NCI-H1417 treated with DMSO at 0.1 percent for 48 hours (cell line): ENCODE measurements at regions not wholly inside any gene's neighbourhood (a gene's known extent, or its start where the extent isn't known, plus 50 kb on each side); places are given as distances from the start of the nearest gene placed in this dataset.

ENCODE experiments used
- DNase-seq: peaks from one replicate; lab custom pipeline; 2025; lab: John Stamatoyannopoulos, UW

DNA sequence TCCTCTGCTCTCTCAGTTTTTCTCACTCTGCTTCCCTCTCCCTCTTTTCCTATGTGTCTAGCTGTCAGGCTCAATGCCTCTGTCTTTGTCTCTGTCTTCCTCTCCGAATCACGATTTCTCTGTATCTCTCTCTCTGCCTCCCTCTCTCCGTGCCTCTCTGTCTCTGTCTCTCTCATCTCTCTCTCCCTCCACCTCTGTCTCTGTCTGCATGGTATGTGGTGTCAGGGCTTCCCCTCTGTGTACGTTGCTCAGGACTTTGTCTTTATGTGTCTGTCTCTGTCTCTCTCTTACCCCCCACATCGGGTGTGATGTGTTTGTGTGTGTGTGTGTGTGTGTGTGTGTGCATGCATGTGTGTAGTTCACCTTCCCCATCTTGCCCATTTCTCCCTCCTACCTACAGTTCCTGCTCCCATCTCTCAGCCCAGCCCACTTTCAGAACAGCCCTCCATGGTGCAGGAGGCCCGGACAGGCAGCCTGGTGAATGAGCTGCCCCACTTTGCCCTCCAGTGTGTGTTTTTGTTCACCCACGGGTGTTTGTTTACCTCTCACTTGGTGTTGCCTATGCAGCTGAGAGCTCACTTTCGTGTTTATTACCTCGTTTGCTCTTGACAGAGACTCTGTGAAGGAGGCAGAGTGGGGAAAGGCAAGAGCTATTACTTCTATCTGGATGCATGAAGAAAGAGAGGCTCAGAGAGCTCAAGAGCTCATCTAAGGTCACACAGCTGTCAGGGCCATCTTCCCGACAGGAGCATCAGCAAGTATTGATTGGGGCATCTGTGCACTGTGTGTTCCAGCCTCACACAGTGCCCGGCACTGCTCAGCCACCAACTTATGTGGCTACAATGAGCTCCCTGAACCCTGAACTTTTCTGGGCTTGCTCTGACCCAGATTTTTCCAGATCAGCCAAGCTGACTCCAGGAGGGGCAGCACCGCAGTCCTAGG lies 163.5 kb upstream of the ZMIZ1 start:
- DNase-seq, result no peak

DNA sequence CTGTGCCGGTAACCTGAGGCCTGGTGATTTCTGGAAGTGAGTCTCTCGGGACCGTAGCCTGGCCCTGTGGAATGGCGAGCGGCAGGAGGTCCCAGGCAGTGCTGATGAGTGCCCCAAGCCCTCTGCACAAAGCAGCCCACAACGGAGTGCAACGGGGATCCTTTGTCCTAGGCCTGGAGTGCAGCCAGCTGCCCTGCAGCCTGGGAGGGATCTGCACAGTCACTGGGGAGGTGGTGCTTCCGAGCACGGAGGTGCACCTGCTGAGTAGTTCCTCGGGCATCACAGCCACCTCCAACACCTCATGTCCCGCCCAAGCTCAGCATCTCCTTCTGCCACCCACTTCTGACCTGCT lies 162.8 kb upstream of the ZMIZ1 start:
- DNase-seq, result no peak

DNA sequence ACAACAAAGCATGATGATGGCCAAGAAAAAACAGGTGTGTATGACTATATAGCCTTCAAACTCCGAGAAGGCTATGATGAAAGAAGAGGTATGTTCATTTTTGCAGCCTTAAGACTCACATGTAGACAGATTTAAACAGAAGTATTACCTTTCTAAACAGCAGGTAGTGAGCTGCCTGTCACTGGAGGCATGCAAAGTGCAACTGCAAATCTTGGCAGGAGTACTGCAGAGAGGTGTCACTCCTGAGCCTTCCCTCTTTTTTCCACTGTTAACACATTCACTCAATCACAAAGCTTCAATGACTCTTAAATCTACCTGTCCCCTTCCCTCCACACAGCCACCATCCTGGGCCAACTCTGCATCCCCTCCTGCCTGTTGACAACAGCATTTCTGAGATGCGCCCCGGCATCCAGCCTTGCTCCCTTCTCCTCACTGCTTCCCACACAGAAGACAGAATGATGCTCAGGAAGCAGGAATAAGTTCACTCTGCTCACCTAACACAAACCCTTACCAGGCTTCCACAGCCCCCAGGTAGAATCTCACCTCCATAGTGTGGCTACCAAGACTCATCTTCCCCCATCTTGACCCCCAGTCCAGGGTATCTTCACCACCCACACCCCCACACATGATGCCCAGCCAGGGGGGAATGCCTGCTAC lies 161.9 kb upstream of the ZMIZ1 start:
- no peak for DNase-seq

DNA sequence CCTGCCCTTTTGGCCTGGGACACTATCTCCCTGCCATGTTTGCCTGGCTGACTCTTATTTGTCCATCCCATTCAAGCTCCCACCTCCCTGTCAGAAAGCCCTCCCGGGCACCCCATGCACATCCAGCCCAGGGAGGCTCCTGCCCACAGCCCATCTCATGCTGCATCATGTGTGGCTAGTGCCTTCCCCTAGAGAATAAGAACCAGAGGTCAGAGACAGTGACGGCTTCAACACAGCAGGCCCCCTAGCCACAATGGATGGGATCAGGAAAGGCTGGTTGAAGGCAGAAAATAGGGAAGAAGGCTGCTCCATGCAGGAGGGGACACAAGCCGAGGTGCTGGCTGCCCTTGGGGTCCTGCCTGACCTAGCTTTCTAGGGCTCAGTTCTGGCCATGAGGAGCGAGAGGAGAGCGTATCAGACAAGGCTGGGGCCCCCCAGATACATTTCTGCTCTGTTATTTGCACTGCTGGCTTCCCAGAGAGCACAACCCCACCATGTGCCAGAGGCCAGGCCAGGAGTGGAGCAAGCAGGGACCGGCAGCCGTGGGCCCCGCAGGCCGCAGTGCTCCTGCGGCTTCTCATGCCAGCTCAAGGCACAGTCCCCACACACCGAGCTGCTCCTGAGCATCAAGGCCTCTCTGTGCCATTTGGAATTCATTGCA lies 161.1 kb upstream of the ZMIZ1 start:
- no peak for DNase-seq

DNA sequence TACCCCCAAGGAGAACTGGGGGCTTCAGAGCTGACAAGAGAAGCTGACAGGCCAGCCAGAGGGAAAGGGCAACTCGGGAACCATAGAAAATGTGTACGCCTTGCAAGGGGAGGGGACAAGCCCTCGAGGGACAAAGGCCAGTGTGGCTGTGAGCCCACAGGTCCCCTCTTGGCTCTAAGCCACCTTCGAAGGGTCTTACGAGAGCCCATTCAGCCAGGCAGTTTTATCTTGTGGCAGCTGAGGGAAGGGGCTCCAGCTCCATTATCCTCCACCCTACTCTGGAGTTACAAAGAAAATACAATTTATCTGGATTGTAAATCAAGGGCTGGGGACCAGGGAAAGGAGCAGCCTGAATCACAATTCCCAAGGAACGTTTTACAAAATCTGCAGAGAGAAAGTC lies 159.5 kb upstream of the ZMIZ1 start:
- DNase-seq, result no peak

DNA sequence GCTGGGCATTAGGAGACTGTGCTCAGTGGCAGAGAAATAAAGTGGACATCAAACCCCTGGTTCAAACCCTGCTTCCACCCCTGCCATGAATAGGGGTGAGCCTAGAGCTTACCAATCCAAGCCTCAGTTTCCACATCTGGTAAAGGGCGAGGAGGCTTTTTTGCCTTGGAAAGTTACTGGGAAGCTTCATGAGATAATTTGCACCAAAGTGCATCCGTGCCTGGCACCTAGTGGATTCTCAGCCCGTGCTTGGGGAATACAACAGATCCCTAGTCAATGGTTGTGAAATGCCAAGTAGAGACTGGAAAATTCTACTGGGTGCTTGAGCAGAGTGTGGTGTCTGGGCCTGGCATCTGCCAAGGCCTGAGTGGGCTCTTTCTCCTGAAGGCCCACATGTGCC lies 158.7 kb upstream of the ZMIZ1 start:
- no peak for DNase-seq

DNA sequence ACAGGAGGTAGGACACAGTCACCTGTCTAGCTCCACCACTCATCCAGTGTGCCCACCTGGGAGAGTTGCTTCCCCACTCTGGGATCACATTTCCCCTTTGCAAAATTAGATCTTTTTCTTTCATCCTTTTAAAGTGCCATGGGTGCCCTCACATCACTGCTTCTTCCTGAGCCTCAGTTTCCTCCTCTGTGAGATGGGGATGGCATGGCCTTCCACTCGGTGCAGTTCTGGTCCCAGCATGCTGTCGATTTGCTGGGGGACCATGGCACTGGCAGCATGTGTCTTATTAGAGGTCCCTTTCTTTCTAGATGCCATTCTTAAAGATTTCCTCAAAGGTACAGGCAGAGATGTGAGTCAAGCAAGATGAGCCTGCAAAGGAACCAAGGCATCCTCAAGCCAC lies 158.3 kb upstream of the ZMIZ1 start:
- no peak for DNase-seq

DNA sequence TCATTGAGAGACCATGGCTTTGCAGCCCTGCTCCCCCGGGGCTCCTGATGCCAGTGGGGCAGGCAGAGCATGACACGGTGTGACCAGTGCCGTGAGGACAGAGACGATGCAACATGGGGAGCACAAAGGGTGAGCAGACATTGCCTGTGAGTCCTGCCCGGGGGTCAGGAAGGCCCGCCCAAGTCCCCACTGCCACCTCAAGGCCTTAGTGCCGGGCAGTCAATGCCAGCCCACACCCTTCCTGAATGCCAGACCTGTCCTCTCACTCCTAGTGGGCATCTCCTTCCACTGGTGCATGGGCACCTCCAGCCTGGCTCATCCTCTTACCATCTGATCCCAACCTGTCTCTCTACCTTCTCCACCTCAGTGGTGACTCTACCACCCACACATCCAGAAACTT lies 157.9 kb upstream of the ZMIZ1 start:
- DNase-seq, result no peak

DNA sequence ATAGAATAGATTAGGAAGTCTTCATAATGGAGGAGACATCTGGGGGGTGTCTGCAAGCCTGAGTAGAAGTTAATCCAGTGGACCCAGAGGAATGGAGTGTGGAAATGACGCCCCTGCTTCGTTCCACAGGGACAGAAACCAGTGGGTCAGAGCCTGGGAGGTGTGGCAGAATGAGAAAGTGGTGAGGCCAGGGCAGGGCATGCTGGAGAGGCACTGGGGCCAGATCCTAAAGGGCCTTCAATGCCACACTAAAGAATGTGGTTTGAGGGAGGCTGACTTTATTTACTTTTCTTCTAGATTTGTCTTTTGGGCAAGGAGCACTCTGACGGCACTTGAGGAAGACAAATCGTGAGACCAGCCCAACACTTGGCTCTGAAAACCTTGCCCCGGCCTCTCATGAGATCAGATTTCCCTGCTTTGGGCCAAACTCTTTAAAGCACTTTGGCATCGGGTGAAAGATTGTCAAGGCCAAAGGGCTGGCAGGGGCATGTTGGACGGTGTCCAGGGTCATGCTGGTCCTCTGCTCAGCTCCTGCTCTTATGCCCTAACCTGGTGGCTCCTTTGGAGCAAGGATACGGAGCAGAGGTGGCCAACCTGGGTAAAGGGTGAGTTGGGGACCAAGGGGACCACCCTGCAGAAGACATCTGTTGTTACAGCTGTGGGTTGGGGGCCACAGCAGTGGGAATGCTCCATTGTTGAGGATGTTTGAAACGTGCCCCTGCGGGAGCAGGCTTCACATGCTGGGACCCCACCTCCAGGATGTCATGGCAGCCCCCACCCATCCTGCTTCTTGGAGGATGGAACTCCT lies 157.0 kb upstream of the ZMIZ1 start:
- DNase-seq, result no peak

DNA sequence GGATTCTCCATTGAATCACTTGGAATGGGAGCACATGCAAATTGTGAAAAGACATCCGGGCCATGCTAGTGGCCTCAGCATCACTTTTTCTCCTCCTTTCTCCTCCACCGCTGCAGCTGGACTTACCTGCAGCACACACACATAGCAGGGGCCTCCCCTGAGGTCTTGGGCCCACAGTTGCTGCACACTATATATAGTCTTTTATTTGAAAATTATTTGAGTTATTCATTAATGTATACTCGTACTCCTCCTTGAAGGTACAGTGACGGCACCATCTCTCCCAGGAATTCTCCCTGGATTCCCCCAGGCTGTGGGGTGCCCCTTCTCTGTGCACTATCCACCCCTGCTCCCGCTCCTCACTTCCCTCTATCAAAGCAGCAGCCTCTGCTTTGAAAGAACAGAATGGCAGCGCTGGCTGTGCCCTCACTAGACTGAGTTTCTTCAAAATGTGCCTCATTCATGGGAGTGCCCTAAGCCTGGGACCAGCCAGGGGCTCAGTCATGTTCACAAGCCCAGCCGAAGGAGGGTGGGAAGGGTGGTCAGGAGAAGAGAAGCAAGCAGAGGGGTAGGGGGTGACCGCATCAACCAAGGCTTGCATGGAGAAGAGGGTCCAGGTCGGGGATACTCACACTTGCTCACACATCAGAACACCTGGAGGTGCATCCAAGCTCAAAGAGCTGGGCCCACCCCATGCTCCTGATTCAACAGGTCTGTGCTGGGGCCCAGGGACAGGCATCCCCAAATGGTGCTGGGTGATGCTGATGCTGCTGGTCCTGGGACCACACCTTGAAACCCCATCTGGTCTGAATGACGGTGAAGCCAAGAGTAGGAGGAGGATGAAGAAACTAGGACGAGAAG lies 156.2 kb upstream of the ZMIZ1 start:
- no peak for DNase-seq

DNA sequence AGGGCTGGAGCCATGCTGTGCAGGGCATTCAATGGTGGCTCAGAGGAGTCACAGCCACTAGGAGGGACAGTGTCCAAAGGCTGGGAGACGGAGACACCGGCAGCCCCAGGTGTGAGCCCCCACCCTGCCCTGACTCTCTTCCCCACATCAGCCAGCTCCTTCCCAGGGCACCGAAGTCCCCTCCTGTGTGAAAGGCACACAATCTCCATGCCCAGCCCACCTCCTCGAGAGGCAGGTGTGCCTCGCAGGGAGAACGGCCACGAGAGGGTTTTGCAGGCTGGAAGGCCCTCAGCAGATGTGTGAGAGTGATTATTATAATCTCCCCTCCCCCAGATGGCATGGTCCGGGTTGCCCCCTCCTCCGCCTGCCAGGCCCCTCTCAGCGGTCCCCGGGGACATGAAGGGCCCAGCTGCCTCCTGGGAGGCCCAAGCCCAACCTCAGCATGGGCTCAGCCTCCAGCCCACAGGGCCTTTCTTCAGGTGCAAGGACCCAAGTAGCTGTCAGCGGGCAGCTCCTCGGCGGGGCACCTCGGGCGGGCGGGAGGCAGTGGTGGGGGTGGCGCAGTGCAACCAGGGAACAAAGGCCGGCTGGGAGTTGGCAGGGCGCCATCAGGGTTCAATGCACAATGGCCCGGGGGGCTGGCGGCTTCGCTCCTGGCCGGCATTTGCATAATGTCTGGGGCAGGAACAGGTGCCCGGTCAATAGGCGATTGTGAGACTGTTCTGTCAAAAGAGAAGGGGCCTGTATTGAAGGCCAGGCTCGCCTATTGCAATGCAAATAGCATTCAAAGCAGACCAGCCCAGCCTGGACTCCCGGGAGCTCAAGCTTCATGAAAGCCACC lies 155.3 kb upstream of the ZMIZ1 start:
- peak; percentile 64 for DNase-seq

DNA sequence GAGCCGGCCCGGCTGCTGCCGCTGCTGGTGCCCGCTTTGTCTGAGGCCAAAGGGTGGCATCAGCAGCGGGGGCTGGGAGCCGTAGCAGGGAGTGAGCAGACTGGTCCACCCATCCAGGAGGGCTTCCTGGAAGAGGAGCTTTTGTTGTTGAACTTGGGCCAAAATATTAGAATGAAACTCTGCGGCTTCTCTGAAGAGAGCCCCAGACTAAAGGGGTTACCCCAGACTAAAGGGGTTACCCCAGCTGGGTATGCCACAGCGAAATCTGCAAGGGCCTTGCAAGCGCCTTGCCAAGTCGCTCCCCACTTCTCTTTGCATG lies 154.7 kb upstream of the ZMIZ1 start:
- DNase-seq, result no peak

DNA sequence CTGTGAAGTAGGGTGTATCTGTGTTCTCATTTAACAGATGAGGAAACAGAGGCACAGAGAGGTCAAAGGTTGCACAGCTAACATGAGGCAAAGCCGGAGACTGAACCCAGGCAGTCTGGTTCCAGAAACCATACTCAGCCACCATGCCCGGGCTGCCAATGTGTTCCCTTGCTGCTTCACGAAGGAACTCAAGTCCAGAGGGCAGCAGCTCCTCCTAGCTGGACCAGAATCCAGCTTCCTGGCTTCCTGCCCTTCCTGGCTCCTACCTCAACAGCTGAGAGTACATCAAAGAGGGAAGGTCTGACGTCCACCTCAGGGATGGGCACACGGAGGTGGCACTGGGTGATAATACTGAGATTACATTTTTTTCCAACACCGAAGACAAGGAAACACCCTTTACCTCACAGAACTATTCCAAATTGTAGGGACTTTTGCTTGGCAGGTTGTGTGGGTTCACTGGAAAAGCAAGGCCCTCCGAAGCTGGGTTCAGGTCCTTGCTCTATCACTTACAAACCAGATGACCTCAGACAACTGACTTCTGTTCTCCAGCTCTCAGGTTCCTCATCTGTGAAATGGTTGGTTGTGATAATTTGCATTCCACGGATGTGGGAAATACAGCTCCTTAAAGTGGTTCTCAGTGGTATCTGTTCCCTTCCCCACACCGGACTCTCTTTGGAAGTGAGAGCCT lies 154.1 kb upstream of the ZMIZ1 start:
- DNase-seq, result no peak

DNA sequence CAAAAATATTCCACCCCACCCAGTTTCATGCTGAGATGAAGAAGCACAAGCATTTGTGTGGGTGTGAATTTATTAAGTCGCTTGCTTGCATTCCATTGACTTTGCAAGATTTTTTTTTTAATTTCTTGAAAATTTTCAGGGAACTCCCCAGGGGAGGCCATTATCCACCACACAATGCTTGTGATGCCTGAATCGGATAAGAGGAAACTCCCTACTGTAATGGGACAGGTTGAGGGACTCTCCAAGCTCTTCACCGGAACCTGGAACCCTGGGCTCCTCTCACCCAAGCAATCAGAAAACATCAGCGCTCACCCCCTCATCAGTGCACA lies 153.6 kb upstream of the ZMIZ1 start:
- DNase-seq, result no peak

DNA sequence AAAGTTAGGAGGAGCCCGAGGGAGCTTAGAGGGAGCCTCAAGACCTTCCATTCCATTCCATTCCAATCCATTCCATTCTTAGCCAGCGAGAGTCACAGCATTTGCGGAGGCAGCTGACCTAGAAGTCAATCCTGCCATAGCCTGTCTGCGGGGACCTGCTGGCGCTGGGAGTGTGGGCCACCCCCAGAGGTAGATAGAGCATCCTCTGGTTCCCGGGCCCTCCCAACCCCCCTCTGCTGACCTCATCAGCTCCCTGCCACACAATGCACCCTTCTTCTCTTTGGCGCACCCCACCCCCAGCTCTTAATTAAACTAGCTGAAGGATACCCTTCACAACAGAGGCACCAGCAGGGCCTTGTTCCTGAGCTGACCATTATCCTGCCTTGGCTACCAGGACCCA lies 152.5 kb upstream of the ZMIZ1 start:
- DNase-seq, result no peak

DNA sequence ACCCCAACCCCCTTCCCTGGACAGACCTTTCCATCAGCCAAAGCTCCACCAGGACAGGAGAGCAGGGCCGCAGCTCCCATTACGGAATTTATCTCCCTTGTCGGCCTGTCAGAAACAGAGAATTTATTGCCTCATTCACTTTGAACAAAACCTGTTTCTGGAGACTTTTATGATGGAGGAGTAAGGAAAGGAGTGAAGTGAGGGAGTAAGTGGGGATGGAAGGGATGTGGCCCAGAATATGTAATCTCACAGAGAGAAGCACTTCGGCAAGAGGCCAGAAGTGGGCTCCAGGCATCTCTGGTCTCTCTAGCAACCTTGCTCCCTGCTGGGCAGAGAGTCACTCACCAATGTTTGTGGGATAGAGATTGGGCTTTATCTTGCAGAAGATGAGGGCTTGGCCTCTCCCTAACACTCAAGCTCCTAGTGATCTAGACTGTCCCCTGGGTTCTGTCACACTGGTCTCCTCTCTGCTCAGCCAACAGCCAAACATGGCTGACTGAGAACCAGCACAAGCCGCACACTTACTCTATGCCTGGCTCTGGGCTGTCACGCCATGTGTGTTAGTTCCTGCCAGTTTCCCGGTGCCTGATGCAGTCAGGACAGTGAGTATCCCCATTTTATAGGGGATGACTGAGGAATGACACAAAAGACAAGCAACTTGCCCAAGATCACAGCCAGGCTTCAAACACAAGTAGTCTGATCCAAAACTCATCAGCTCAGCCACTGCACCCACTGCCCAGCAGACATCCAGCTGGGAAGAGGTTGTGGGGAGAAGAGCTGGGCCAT lies 149.4 kb upstream of the ZMIZ1 start:
- no peak for DNase-seq

DNA sequence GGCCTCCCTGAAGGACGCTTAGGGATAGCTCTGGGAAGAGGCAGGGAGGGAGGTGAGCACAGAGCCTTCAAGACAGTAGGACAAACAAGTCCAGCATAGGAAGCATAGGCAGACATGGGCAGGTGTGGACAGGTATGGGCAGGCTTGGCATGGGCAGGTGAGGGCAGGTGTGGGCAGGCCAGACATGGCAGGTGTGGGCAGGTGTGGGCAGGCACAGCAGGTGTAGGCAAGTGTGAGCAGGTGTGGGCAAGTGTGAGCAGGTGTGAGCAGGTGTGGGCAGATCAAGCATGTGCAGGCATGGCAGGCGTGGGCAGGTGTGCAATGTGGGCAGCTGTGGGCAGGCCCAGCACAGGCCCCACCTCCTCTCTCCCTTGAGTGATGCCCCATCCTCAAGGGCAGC lies 148.8 kb upstream of the ZMIZ1 start:
- DNase-seq, result no peak

DNA sequence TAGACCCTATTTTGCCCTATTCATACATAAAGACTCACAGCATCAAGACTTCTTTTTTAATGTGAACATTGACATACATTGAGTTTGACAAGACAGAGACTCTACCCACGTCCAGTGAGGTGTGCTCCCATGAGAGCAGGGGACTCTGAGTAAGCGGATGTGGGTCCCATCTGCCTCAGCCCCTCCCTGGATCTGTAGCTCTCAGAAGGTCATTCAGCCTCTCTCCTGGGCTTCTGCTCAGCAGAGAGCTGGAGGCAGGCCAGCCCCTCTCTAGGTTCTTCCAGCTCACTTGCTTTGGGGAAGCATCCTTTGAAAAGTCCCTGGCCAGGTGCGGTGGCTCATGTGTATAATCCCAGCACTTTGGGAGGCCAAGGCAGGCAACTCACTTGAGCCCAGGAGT lies 146.9 kb upstream of the ZMIZ1 start:
- DNase-seq, result no peak

DNA sequence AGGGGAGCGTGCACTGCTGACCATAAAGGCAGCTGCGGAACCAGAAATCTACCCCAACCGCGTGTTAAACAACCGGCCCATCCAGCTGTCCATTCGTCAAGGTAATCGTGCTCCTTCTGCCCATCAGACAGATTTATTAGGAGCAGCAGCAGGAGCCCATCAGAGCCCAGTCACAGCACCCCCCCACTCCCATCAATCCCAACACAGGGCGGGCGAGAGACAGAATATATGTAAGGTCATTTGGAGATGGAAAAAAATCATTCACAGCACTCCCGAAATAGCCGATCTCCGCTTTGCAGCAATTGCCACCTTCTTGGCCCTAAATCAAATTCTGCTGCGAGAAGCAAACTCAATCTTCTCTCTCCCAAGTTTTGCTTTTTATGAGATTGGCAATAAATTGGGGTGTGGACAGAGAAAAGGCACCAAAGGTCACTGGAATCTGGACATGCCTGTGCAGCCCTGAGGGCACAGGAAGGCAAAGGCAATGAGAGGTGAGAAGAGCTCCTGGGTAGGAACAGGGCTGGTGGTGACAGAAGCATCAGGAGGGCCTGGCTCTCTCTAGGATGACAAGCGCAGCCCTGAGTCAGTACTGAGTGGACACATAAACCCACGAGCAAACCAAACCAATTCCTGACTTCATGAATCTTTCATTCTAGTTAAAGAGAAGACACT lies 145.0 kb upstream of the ZMIZ1 start:
- no peak for DNase-seq
